Muscle of leg (tissue), 3 donors: ENCODE measurements at regions not wholly inside any gene's neighbourhood (a gene's known extent, or its start where the extent isn't known, plus 50 kb on each side); places are given as distances from the start of the nearest gene placed in this dataset.

Experiments
- DNase-seq: peaks from one replicate; pipeline ENCODE4 v3.0.0; 2013
- H3K27ac ChIP-seq: one replicate; pipeline ENCODE4 v1.5.1; 2013; ENCODE audit warnings: mild to moderate bottlenecking, low read length, control low read depth
- H3K27me3 ChIP-seq: one replicate; pipeline ENCODE4 v1.6.1; 2013; ENCODE audit warnings: low read length; ENCODE audit not compliant: control insufficient read depth, insufficient read depth
- H3K36me3 ChIP-seq: one replicate; pipeline ENCODE4 v1.6.1; 2013; ENCODE audit warnings: low read length; ENCODE audit not compliant: control insufficient read depth, insufficient read depth
- H3K4me1 ChIP-seq: one replicate; pipeline ENCODE4 v1.6.1; 2013; ENCODE audit warnings: low read length; ENCODE audit not compliant: control insufficient read depth, insufficient read depth
- H3K4me3 ChIP-seq: one replicate; pipeline ENCODE4 v1.5.1; 2013; ENCODE audit warnings: low read length, control low read depth
- H3K9me3 ChIP-seq: replicated peaks from 2 replicates; pipeline ENCODE4 v1.6.1; 2013; ENCODE audit warnings: low read depth, low read length; ENCODE audit not compliant: control insufficient read depth
- WGBS: methylation state at CpG from one replicate; pipeline ENCODE4 v1.1.5; 2013; ENCODE audit warnings: missing lambda C conversion rate; ENCODE audit not compliant: insufficient coverage; 5-methylcytosine and 5-hydroxymethylcytosine counted together

DNA sequence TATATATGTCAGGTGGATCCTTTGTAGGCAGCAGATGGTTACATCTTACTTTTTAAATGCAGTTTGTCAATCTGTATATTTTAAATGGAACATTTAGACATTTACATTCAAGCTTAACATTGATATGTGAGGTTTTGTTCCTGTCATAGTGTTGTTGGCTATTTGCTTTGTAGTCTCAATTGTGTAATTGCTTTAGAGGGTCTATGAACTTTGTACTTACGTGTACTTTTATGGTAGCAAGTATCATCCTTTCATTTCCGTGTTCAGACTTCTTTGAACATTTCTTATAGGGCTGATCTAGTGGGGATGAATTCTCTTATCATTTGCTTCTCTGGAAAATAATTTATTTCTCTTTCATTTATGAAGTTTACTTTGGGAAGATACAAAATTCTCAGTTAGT lies 656.0 kb downstream of the OTOL1 start:
- no peaks in the 10 kb centered on the region for H3K27me3 ChIP-seq
- no peaks in the 10 kb centered on the region for H3K4me1 ChIP-seq
- no peaks in the 10 kb centered on the region for H3K36me3 ChIP-seq
- no peak overlapping the region for H3K4me3 ChIP-seq
- H3K27ac ChIP-seq: no peak overlapping the region
- DNase-seq: no peak
- no peaks in the 10 kb centered on the region for H3K9me3 ChIP-seq
- WGBS: no CpG with 5 or more reads among the region's 2 CpGs

- H3K4me1 ChIP-seq: no peaks in the 10 kb centered on the region
- H3K27ac ChIP-seq: no peak overlapping the region
- no peak for DNase-seq
- no peaks in the 10 kb centered on the region for H3K36me3 ChIP-seq
- no peaks in the 10 kb centered on the region for H3K9me3 ChIP-seq
- no peak overlapping the region for H3K4me3 ChIP-seq
- no peaks in the 10 kb centered on the region for H3K27me3 ChIP-seq
These were observed 665.0 kb downstream of the OTOL1 start for GRCh38 chr3:162161595-162161994.

- Histone ChIP-seq H3K4me3 (no peak overlapping the region), H3K4me1 (no peaks in the 10 kb centered on the region), H3K9me3 (no peaks in the 10 kb centered on the region), H3K36me3 (no peaks in the 10 kb centered on the region), H3K27me3 (no peaks in the 10 kb centered on the region), H3K27ac (no peak overlapping the region)
- DNase-seq: no peak
These were observed 668.7 kb downstream of the OTOL1 start for GRCh38 chr3:162165346-162165745.

DNA sequence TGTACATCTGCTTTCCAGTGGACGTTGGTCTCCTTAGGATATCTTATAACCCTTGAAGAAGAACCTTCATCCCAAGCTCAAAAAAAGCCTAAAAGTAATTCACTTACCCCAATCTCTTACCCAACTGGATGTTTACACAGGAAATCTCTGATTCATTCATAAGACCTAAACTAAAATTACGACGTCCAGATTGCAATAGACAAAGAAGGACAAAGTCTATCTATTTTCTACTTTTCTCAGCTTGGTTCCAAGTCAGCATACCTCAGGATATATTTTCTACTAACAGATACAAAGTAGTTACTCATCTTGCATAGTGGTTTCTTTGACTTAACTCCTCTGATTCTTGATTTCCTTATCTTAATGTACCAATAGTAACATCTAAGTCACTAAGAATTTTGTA lies 669.9 kb downstream of the OTOL1 start:
- Histone ChIP-seq H3K9me3 (no peaks in the 10 kb centered on the region), H3K4me3 (no peak overlapping the region), H3K27me3 (no peaks in the 10 kb centered on the region), H3K36me3 (no peaks in the 10 kb centered on the region), H3K27ac (no peak overlapping the region), H3K4me1 (no peaks in the 10 kb centered on the region)
- DNase-seq: no peak
- WGBS: 78% methylated on average over 3 of the region's 3 CpGs

DNA sequence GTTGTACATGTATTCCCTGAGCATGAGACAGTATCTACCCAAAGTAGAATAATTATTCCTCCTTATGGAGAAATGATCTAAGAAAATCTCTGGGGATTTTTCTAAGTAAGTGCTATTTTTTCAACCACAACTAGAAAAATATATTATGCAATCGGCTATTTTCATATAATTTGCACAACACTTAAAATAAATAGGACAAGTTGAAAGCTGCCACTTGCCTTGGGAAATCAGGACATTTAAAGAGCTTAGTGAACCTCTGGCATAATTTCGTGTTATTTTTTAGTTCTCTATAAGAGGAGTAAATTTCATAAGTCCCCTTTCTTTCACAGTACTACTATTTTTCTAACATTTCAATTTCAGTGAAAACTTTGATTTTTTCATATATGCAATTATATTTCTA lies 672.1 kb downstream of the OTOL1 start:
- no CpG with 5 or more reads among the region's 2 CpGs for WGBS
- no peaks in the 10 kb centered on the region for H3K4me1 ChIP-seq

DNA sequence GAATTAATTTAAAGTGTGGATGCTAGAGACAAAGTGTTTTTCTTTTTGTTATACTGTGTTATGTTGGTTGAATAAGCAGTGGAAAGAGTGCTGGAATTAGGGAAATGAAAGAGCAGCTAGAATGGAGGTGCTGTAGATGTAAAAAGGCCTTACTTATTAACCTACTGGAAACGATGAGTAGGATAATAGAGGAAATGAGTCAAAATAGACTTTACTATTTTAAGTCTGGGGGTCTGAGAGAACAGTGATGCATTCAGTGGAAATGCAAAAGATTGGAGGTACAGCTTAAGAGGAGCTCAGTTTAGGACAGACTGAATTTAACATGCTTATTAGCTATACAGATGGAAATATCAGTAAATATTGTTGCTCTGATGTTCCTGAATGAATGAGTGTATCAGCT lies 674.0 kb downstream of the OTOL1 start:
- no CpG with 5 or more reads among the region's 1 CpG for WGBS
- DNase-seq: no peak
- no peaks in the 10 kb centered on the region for H3K36me3 ChIP-seq
- H3K9me3 ChIP-seq: peaks cover 5% of the 10 kb centered on the region
- H3K4me3 ChIP-seq: no peak overlapping the region
- H3K27me3 ChIP-seq: no peaks in the 10 kb centered on the region
- no peaks in the 10 kb centered on the region for H3K4me1 ChIP-seq
- no peak overlapping the region for H3K27ac ChIP-seq

More for the DNA sequence above, 672.1 kb downstream of the OTOL1 start:
- H3K27me3 ChIP-seq: no peaks in the 10 kb centered on the region
- no peaks in the 10 kb centered on the region for H3K36me3 ChIP-seq
- no peak overlapping the region for H3K4me3 ChIP-seq
- DNase-seq: peak; percentile 38
- H3K27ac ChIP-seq: no peak overlapping the region
- H3K9me3 ChIP-seq: peaks cover 5% of the 10 kb centered on the region

- H3K9me3 ChIP-seq: peaks cover 5% of the 10 kb centered on the region
- H3K27me3 ChIP-seq: no peaks in the 10 kb centered on the region
- no peak for DNase-seq
- no peak overlapping the region for H3K27ac ChIP-seq
- no peaks in the 10 kb centered on the region for H3K36me3 ChIP-seq
- H3K4me1 ChIP-seq: no peaks in the 10 kb centered on the region
- no CpG with 5 or more reads among the region's 1 CpG for WGBS
- no peak overlapping the region for H3K4me3 ChIP-seq
These were observed 675.4 kb downstream of the OTOL1 start for GRCh38 chr3:162171970-162172369.

DNA sequence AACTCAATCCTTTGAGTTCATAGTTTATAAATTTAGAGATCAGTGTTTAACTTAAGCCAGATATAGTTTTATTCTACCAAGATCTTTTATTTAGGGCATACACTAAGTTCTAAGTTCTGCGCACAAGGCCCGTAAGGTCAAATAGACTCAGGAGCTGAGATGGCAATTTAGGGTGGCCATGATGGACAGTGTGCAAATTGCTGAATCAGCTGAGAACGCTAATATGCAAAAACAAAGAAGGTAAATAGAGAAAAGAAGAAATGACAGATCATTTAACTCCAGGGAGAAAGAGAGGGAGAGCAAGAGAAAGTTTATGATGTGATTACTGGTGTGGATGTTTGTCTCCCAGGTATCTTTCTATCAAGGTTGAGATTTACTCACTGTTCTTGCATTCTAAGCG lies 678.5 kb downstream of the OTOL1 start:
- 100% methylated on average over 3 of the region's 4 CpGs for WGBS
- Histone ChIP-seq H3K27ac (no peak overlapping the region), H3K4me3 (no peak overlapping the region), H3K27me3 (no peaks in the 10 kb centered on the region), H3K4me1 (no peaks in the 10 kb centered on the region), H3K9me3 (peaks cover 5% of the 10 kb centered on the region), H3K36me3 (no peaks in the 10 kb centered on the region)
- no peak for DNase-seq

- H3K27me3 ChIP-seq: no peaks in the 10 kb centered on the region
- no peak overlapping the region for H3K4me3 ChIP-seq
- no peaks in the 10 kb centered on the region for H3K4me1 ChIP-seq
- peaks cover 5% of the 10 kb centered on the region for H3K9me3 ChIP-seq
- H3K36me3 ChIP-seq: no peaks in the 10 kb centered on the region
- DNase-seq: no peak
- H3K27ac ChIP-seq: no peak overlapping the region
- WGBS: 0% methylated on average over 1 of the region's 3 CpGs
These were observed 679.3 kb downstream of the OTOL1 start for GRCh38 chr3:162175878-162176277.

DNA sequence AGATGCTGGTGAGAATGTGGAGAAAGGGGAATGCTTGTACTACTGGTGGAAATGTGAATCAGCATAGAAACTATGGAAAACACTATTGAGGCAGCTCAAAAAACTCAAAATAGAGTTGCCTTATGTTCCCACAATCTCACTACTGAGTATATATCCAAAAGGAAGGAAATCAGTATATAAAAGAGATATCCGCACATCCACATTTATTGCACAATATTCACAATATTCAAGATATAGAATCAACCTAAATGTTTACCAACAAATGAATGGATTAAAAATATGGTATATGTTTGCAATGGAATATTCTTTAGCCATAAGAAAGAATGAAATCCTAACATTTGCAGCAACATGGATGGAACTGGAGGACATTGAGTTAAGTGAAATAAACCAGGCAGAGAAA lies 686.8 kb downstream of the OTOL1 start:
- no peak for DNase-seq
- Histone ChIP-seq H3K4me3 (no peak overlapping the region), H3K9me3 (peaks cover 2% of the 10 kb centered on the region), H3K27me3 (no peaks in the 10 kb centered on the region), H3K27ac (no peak overlapping the region), H3K4me1 (no peaks in the 10 kb centered on the region), H3K36me3 (no peaks in the 10 kb centered on the region)
- no CpG with 5 or more reads among the region's 1 CpG for WGBS

DNA sequence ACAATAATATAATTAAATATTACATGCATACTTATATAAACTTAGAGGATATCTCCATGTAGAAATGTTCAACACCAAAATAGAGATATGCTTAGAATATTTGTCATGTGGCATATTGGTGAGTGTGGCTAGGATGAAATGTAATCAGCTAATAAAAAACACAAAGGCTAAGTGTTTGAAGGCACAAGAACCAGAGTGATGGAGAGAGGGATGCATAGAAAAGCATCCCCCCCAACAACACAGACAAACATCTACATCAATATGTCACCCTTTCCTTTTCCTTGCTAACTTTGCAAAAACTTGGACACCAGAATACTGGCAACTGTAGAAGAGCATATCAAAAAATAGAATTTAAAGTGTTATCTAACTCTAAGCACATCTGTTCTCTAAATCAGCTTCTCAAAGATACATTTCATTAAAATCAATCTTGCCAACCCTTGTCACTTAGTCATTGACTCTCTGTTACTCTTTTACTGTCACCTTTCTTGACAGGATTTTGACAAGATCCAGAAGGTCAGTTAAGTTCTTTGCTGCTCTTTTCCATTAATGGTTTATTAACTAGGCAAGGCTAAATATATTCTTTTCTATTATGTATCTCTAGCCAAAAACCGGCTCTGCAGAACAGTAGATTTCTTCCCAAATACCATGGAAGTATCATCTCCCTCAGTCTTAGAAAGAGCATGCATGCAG lies 695.9 kb downstream of the OTOL1 start:
- Histone ChIP-seq H3K36me3 (no peaks in the 10 kb centered on the region), H3K4me1 (no peaks in the 10 kb centered on the region), H3K27ac (no peak overlapping the region), H3K4me3 (no peak overlapping the region), H3K27me3 (no peaks in the 10 kb centered on the region), H3K9me3 (peaks cover 4% of the 10 kb centered on the region)
- DNase-seq: peak; percentile 66
- WGBS: no CpG with 5 or more reads among the region's 1 CpG
